Activated CD8-positive, alpha-beta memory T cell treated with anti-CD3 and anti-CD28 coated beads, Interleukin-2, amount 50 U/mL, for 4 hours (primary cell): ENCODE measurements at regions not wholly inside any gene's neighbourhood (a gene's known extent, or its start where the extent isn't known, plus 50 kb on each side); places are given as distances from the start of the nearest gene placed in this dataset.
"Not testable (repeated sequence)": the region's sequence is repeated elsewhere in the genome, so short reads cannot be mapped to it uniquely, and the experiment has no call there.

Experiments used
- DNase-seq: peaks from one replicate; pipeline ENCODE4 v3.0.0-alpha.2; 2020

DNA sequence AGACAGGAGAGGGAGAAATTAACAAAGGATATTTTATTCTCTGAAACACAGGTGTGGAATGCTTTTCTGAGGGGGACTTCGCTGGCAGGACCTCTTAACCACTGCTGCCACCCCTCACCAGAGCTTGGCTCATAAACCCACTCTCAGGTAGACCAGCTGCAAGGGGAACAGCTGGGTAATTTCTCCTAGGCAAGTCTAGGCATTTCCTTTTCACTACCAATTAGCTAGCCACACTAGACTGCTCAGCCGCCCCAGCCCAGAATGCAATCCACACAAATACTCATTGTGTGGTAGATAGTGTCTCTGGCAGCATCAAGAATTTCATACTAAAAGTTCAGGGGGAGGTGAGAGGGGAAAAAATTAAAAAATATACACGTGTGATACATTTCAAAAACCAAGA is 267.6 kb upstream of the ID4 start:
- DNase-seq: no peak

DNA sequence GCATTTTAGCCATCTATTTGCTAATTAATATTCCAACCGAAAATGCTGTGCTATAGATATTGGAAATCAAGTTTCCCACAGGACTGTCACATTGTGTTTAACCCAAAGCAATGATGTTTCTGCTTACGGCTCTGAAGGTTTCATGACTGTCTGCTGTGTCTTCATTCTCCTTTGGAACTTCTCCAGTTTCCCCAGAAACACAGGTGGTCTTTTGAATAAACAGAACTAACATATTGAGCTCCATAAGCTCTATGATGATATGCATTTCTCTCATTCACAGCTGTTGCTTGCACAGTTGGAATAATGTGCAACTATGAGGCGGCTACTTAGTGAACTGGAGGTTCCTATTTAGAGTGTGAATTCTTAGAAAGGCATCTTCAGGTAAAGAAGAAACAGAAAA is 266.0 kb upstream of the ID4 start:
- no peak for DNase-seq

DNA sequence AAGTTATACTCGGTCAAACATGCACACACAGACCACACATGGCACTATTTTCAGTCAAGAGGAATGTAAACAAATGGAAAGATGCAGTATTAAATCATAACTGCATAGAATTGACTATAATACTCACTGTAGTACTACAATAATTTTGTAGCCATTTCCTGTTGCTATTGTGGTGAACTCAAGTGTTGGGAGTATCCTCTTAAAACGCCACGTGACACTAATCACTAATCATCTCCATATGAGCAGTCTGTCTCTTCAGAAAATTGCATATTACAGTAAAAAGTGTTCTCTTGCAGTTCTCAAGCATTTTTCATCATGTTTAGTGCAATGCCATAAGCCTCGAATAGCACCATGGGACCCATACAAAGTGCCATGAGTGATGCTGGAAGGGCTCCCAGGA is 258.7 kb upstream of the ID4 start:
- DNase-seq: no peak

DNA sequence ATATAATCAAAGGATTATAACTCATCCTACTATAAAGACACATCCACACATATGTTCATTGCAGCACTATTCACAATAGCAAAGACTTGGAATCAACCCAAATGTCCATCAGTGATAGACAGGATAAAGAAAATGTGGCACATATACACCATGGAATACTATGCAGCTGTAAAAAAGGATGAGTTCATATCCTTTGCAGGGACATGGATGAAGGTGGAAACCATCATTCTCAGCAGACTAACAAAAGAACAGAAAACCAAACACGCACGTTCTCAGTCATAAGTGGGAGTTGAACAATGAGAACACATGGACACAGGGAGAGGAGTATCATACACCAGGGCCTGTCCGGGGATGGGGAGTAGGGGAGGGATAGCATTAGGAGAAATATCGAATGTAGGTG is 253.0 kb upstream of the ID4 start:
- DNase-seq: not testable (repeated sequence)

DNA sequence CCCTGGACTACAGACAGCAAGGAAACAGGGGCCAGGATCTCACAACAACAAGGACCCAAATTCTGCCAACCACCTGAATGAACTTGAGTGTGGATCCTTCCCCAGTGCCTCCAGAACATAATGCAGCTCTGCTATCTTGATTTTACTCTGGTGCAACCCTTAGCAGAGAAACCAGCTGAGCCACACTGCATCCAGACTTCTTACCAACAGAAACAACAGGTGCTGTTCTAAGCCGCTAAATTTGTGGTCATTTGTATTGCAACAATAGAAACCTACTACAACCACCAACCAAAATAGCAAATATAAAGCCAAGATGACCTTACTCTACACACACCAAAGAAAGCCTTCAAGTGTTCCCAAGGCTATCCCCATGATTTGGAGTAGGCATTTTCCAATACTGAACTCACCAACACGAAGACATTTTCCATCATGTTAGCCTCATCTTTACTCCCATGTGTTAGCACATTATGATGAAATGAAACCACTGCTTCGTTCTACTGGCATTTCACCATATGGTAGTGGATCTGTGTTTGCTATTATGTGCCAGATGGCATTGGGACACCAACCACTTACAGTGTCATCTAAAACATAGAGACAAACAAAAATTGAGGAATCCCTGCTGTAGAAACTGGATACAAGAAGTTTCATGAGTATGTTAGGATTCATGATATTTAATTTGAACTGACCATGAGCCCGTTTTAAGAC is 249.8 kb upstream of the ID4 start:
- no peak for DNase-seq

DNA sequence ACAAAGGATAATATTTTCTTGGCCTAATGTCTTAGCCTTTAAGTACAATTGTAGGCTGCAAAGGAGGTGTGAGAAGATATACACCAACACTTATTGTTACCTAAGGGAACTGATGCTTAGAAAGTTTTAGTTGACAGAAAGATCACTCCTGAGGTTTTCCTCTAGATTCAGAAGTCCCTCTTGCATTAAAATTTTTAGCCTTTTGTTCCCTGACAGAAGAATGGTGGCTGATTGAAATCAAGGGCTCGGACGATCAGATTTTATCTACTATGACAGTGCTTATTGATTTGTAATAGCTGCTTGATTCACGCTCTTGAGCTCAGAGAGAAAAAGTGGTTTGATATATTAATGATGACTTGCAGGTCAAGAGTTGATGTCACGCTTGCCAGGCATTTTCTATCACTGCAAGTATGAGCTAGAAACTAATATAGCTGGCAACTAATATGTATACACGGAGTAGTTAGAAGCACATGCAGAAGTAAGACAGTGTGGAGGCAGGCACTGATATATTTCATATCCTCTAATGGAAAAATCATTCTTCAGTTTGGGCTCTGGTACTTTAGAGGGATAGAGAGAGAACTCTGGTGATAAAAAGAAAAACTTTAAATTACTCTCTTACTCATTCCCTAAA is 246.6 kb upstream of the ID4 start:
- no peak for DNase-seq

DNA sequence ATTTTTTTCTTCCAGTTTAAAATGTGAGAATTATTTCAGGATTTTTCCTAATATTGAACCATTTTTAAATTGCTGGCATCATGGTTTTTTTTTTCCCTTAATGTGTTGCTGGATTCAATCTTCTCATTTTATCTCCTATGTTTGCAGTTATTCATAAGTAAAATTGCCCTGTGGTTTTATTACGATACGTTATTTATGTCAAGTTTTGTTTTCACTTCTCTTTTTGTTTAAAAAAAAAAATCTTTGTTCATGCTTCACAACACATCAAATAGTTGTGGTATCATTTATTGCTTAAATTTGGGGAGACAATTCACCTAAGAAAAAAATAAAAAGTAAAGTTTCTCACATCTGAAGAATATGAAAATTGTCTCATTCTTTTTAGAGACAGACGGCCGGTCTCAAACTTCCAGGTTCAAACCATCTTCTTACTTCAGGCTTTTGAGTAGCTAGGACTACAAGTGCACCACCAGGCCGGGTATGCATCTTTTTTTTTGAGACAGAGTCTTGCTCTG is 239.3 kb upstream of the ID4 start:
- DNase-seq: no peak

DNA sequence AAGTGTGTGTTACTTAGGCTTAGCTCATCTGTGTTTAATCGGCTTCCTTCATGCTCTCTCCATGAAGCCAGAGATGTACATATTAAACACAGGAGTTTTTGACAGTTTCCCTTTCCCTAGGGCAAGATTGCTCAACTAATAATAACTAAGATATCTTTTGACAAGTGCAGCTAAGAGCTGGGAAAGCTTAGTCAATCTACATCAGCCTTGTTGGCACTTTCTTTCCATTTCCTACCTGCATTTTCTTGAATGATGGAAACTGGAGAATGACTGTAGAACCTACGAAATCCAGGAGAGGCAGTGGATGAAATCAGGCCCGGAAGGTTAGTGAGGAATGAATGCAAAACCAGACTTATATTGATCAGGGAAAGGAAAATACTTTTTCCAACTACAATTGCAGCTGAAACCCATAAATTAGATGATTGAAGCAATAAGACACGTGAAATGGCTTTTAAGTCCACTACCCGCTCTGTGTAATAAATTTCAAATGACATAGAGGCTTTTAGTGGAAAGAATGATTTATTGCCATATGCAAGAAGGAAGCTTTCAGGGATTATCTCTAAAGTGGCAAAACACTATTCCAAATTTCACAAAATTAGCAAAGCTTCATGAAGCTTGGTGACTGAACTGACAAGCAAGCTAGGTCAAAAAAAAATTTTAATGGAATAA is 237.2 kb upstream of the ID4 start:
- no peak for DNase-seq

DNA sequence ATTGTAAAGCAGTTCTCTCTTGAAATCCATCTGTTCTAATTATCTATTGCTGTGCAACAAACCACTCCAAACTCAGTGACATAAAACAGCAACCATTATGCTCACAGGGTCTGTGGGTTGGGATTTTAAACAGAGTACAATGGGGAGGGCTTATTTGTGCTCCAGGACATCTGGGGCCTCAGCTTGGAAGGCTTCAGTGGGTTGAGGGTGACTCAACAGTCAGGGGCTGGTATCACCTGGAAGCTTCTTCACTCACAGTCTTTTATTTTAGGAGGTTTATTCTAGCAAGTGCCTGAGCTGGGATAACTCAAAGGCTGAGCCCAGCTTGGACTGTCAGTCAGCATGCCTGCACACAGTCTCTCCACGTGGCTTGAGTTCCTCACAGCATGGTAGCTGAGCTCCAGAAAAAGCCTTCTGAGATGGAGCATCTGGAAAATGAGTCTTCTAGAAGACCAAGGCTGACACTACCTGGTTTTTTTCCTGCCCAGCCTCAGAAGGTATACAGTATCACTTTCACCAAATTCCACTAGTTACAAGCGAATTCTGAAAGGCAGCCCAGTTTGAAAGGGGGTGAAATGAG is 234.6 kb upstream of the ID4 start:
- DNase-seq: no peak

DNA sequence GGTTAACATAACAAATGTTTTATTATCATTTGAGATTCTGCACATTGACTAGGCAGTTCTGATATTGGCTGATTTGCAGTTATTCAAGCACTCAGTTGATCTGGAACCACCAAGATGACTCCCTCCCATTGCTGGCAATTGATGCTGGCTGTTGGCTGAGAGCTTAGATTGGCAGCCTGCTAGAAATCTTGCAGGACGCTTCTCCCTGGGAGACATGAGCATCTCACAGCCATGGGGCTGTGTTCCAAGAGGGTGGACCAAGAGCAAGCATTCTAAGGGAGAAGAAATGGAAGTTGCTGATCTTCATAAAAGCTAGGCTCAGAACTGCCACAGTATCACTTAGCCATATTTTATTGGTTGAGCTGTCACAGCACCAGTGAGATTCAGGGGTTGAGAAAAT is 233.4 kb upstream of the ID4 start:
- no peak for DNase-seq

DNA sequence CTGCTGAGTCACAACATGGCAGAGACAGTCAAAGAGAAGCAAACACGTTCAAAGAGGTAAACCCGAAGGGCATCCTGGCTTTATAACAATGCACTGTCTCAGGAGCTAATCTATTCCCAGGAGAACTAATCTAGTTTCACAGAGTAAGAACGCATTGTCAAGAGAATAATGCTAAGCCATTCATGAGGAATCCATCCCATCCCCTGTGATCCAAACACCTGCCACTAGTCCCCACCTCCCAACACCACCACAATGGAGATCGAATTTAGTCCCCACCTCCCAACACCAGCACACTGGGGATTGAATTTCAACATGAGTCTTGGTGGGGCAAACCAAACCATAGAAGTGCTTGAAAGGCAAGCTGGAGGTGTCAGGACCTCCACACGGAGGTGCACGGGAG is 231.5 kb upstream of the ID4 start:
- DNase-seq: no peak

DNA sequence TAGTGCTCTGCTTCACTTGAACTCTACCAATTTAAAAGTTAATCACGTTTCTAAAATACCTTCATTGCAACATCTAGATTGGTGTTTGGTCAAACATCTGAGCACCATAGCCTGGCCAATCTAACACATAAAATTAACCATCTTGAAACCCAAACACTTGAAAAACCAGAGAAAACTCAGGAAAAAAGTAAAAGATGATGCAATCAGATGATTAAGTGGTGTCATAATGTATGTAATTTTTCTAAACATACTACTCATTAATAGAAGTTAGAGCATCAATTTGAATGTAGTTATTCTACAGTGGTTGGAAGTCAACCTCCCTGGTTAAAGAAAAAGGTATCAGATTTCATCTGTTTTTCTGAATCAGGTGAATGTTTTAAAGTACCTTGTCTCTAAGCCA is 228.6 kb upstream of the ID4 start:
- no peak for DNase-seq

DNA sequence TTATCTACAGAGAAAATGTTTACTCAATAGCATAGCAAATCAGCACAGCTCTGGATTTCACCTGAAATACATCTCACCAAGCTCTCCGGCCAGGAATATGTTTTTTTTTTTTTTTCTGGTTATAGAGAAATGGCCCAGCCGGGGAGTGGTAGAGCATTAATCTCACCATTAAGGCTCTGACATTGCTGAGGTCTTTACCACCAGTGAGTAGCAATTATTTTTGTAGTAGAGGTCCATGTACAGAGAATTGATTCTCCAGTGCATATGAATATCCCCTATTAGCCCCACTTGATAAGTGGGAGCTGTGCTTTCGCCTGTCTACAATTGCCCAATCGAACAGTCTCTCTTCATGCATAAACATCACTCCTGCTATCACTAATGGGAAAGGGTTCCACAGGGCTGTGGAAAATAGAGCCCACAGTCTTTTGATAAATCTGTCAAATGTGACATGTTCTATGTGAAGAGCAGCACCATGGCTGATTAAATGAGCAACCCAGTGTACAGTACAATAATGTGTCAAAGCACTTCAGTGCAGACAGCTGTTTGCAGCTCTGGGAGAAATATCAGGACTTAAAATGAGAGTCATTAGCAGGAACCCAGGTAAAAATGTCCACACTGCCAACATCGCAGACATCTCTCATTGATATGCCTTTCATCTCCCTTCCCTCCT is 227.1 kb upstream of the ID4 start:
- DNase-seq: no peak

DNA sequence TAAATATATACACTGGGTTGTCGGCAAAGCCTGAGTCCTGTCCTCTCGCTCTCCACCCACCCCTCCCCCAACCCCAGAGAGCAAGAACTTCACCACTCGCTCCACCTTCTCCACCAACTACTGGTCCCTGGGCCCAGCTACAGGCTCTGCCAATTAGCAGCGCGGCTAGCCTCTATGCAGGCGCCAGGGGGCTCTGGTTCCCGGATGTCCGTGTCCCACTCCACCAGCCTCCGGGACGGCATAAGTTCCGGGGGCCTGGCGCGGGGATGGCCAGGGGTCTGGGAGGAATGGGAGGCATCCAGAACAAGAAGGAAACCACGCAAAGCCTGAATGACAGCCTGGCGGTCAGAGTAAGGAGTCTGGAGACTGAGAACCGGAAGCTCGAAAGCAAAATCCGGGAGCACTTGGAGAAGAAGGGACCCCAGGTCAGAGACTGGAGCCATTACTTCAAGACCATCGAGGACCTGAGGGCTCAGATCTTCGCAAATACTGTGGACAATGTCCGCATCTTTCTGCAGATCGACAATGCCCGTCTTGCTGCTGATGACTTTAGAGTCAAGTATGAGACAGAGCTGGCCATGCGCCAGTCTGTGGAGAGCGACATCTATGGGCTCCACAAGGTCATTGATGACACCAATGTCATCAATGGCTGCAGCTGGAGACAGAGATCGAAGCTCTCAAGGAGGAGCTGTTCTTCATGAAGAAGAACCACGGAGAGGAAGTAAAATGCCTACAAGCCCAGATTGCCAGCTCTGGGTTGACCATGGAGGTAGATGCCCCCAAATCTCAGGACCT is 224.3 kb upstream of the ID4 start:
- DNase-seq: not testable (repeated sequence)

DNA sequence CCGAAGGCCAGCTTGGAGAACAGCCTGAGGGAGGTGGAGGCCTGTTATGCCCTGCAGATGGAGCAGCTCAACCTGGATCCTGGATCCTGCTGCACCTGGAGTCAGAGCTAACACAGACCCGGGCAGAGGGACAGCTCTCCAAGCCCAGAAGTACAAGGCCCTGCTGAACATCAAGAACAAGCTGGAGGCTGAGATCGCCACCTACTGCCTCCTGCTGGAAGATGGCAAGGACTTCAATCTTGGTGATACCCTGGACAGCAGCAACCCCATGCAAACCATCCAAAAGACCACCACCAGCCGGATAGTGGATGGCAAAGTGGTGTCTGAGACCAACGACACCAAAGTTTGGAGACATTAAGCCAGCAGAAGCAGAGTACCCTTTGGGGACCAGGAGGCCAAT is 223.5 kb upstream of the ID4 start:
- DNase-seq: no peak

DNA sequence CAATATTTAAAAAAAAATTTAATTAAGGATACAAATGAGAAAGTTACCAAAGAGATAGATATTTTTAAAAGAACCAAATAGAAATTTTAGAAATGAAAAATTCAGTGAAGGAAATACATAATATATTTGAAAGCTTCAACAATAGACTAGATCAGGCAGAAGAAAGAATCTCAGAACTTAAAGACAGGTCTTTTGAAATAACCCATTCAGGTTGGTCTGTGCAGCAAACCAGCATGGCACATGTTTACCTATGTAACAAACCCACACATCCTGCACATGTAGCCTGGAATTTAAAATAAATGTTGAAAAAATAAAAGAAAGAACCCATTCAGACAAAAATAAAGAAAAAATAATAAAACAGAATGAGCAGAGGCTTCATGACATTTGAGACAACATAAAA is 221.1 kb upstream of the ID4 start:
- no peak for DNase-seq

DNA sequence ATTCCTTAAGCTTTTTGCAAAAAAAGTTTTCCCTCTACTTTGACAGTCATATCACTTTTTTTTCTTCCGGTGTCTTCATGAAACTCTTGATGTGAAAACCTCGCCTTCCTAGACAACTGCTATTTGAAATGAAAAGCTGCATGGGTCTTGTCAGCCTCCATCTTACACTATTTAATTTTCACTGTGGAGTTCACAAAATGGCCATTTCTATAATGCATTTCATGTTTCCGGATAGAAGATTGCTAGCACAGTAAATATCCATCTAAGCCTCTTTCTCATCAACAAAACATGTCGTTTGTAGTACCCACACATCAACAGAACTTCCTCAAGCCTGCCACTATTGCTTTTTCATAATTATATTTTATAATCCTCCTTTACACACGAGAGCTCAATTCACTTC is 204.9 kb upstream of the ID4 start:
- DNase-seq: no peak

DNA sequence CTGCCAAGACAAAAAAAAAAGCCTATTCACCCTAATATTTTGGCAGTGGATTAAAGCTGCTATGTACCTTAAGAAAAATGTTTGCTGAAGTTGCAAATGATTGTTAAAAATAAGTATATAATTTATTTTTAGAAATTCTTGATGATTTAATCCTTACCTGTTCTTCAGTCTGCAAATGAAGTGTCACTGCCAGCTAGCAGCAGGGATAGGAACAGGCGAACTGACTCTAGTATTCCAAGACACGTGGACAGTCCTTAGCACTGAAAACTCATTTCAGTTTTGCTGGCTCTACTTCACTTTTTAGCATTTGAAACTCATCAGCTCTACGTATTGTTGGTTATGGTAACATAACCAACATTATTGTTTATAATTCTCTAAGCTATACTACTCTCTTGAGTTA is 204.4 kb upstream of the ID4 start:
- DNase-seq: no peak

DNA sequence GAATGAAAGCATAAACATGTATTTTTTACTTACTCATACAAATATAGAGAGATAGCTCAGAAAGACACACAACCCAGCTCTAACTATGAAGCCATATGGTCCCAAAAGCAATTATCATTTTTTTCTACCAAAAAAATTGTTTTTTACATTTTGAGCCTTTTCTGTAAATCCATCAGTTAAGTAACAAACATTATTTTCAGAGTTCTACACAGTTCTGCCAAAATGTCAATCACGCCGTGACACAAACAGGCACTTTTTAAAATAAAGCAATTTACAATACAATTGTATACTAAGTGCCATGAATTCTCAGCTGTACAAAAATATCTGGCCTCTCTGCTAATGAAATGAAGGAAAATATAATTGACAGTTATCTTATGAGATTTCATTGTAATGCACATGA is 201.4 kb upstream of the ID4 start:
- no peak for DNase-seq

DNA sequence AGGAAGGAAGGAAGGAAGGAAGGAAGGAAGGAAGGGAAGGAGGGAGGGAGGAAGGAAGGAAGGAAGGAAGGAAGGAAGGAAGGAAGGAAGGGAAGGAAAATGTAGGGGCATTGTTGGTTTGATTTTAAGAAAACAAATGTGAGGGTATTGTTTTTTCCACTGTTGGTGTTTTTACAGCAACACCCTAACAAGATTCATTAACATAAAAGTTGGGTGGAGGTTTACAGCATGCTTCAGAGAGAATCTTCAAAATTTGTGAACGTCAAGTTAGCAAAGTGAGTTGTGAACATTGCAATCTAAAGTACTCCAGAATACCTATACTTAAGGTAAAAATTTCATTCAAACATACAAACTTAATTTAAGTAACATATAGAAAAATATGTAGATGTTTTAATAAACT is 200.2 kb upstream of the ID4 start:
- DNase-seq: no peak

DNA sequence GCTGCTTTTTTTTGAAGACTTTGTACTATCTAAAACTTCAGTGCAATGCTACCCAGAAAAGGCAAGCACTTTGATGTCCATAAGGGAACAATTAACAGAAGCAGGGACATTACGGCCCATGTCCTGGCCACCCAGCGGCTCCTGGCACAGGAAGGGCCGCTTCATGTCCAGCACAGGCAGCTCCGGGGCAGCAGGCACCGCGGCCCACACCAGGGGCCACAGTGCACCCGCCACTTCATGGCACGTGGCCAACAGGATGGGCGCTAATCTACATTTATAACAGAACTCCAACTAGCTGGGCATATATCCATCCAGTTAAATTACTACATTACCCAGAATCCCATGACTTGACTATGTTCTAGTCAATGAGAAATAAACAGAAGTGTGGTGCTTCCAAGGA is 198.2 kb upstream of the ID4 start:
- DNase-seq: no peak

DNA sequence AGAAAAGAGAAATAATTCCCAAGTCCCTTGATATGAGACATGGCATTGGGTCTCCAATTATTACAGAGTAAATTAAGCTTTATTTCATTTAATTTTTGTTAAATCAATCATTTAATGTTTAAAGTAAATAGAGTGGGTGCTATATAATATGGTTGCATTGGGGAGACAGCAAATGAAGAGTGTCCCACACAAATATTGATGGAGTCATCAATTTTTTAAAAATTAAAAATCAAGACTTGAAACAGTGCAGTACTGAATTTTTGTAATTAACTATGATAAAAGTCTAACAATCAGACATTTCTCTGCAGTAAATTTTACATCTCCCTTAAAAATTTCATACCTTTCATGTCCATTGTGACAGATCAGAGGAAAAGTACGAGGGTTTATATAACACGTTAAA is 193.9 kb upstream of the ID4 start:
- no peak for DNase-seq

DNA sequence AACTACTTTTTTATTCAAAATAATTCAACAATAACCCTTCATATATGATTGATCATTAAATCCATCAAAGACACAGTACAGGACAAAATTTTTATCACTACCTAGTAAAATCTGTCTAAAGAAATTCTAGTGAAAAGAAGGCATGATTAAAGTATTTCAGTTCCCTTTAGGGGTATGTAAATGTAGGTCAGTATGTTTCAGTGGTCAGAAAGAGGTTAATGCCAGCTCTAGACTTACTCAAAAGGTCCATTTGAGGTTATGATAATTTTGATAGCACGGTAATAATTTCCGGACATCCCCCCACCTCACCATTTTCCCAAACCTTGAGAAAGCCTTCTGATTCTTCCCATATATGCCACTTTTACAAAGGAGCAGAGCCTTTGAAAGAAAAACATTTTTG is 193.5 kb upstream of the ID4 start:
- DNase-seq: no peak
